ENCODE measurements at regions not wholly inside any gene's neighbourhood (a gene's known extent, or its start where the extent isn't known, plus 50 kb on each side); places are given as distances from the start of the nearest gene placed in this dataset.

- peaks cover 7% of the 10 kb centered on the region for H3K4me1 ChIP-seq (ENCODE audit: control insufficient read depth, insufficient read depth, low read length)
- H3K36me3 ChIP-seq (ENCODE audit: control insufficient read depth, insufficient read depth, low read length) = no peaks in the 10 kb centered on the region
- no peak overlapping the region for H3K4me3 ChIP-seq (ENCODE audit: low read depth, low read length)
- H3K9ac ChIP-seq (ENCODE audit: low read depth, low read length) = no peak overlapping the region
- H3K9me3 ChIP-seq (ENCODE audit: control insufficient read depth, insufficient read depth, low read length) = no peaks in the 10 kb centered on the region
- no peaks in the 10 kb centered on the region for H3K27me3 ChIP-seq (ENCODE audit: control insufficient read depth, insufficient read depth, low read length)
Observed at GRCh38 chr14:38790916-38791315, 312.1 kb downstream of the SEC23A start.

GRCh38 chr14:38789805-38790204, 313.2 kb downstream of the SEC23A start:
- H3K9ac ChIP-seq (ENCODE audit: low read depth, low read length) = no peak overlapping the region
- H3K36me3 ChIP-seq (ENCODE audit: control insufficient read depth, insufficient read depth, low read length) = no peaks in the 10 kb centered on the region
- no peaks in the 10 kb centered on the region for H3K27me3 ChIP-seq (ENCODE audit: control insufficient read depth, insufficient read depth, low read length)
- no peak overlapping the region for H3K4me3 ChIP-seq (ENCODE audit: low read depth, low read length)
- H3K9me3 ChIP-seq (ENCODE audit: control insufficient read depth, insufficient read depth, low read length) = no peaks in the 10 kb centered on the region
- peaks cover 7% of the 10 kb centered on the region for H3K4me1 ChIP-seq (ENCODE audit: control insufficient read depth, insufficient read depth, low read length)

- no peaks in the 10 kb centered on the region for H3K36me3 ChIP-seq (ENCODE audit: control insufficient read depth, insufficient read depth, low read length)
- no peak overlapping the region for H3K9ac ChIP-seq (ENCODE audit: low read depth, low read length)
- H3K4me1 ChIP-seq (ENCODE audit: control insufficient read depth, insufficient read depth, low read length) = peaks cover 7% of the 10 kb centered on the region
- H3K27me3 ChIP-seq (ENCODE audit: control insufficient read depth, insufficient read depth, low read length) = no peaks in the 10 kb centered on the region
- H3K9me3 ChIP-seq (ENCODE audit: control insufficient read depth, insufficient read depth, low read length) = no peaks in the 10 kb centered on the region
- H3K4me3 ChIP-seq (ENCODE audit: low read depth, low read length) = no peak overlapping the region
Observed at GRCh38 chr14:38788060-38788459, 315.0 kb downstream of the SEC23A start.

- H3K9ac ChIP-seq (ENCODE audit: low read depth, low read length) = no peak overlapping the region
- peaks cover 3% of the 10 kb centered on the region for H3K4me1 ChIP-seq (ENCODE audit: control insufficient read depth, insufficient read depth, low read length)
- H3K4me3 ChIP-seq (ENCODE audit: low read depth, low read length) = no peak overlapping the region
- H3K9me3 ChIP-seq (ENCODE audit: control insufficient read depth, insufficient read depth, low read length) = no peaks in the 10 kb centered on the region
- no peaks in the 10 kb centered on the region for H3K36me3 ChIP-seq (ENCODE audit: control insufficient read depth, insufficient read depth, low read length)
- no peaks in the 10 kb centered on the region for H3K27me3 ChIP-seq (ENCODE audit: control insufficient read depth, insufficient read depth, low read length)
Observed at GRCh38 chr14:38786921-38787320, 316.1 kb downstream of the SEC23A start.

GRCh38 chr14:38777401-38777800, 325.6 kb downstream of the SEC23A start:
- Histone ChIP-seq H3K9ac (ENCODE audit: low read depth, low read length) (no peak overlapping the region), H3K36me3 (ENCODE audit: control insufficient read depth, insufficient read depth, low read length) (no peaks in the 10 kb centered on the region), H3K4me3 (ENCODE audit: low read depth, low read length) (no peak overlapping the region), H3K9me3 (ENCODE audit: control insufficient read depth, insufficient read depth, low read length) (no peaks in the 10 kb centered on the region), H3K4me1 (ENCODE audit: control insufficient read depth, insufficient read depth, low read length) (no peaks in the 10 kb centered on the region), H3K27me3 (ENCODE audit: control insufficient read depth, insufficient read depth, low read length) (no peaks in the 10 kb centered on the region)

GRCh38 chr14:38775986-38776385, 327.0 kb downstream of the SEC23A start:
- no peaks in the 10 kb centered on the region for H3K9me3 ChIP-seq (ENCODE audit: control insufficient read depth, insufficient read depth, low read length)
- no peak overlapping the region for H3K4me3 ChIP-seq (ENCODE audit: low read depth, low read length)
- H3K9ac ChIP-seq (ENCODE audit: low read depth, low read length) = no peak overlapping the region
- H3K36me3 ChIP-seq (ENCODE audit: control insufficient read depth, insufficient read depth, low read length) = no peaks in the 10 kb centered on the region
- H3K27me3 ChIP-seq (ENCODE audit: control insufficient read depth, insufficient read depth, low read length) = no peaks in the 10 kb centered on the region
- no peaks in the 10 kb centered on the region for H3K4me1 ChIP-seq (ENCODE audit: control insufficient read depth, insufficient read depth, low read length)

GRCh38 chr14:38774162-38774561, 328.9 kb downstream of the SEC23A start:
- no peaks in the 10 kb centered on the region for H3K27me3 ChIP-seq (ENCODE audit: control insufficient read depth, insufficient read depth, low read length)
- no peak overlapping the region for H3K4me3 ChIP-seq (ENCODE audit: low read depth, low read length)
- no peaks in the 10 kb centered on the region for H3K9me3 ChIP-seq (ENCODE audit: control insufficient read depth, insufficient read depth, low read length)
- no peaks in the 10 kb centered on the region for H3K36me3 ChIP-seq (ENCODE audit: control insufficient read depth, insufficient read depth, low read length)
- no peak overlapping the region for H3K9ac ChIP-seq (ENCODE audit: low read depth, low read length)
- H3K4me1 ChIP-seq (ENCODE audit: control insufficient read depth, insufficient read depth, low read length) = no peaks in the 10 kb centered on the region

- Histone ChIP-seq H3K27me3 (ENCODE audit: control insufficient read depth, insufficient read depth, low read length) (no peaks in the 10 kb centered on the region), H3K4me3 (ENCODE audit: low read depth, low read length) (no peak overlapping the region), H3K4me1 (ENCODE audit: control insufficient read depth, insufficient read depth, low read length) (no peaks in the 10 kb centered on the region), H3K36me3 (ENCODE audit: control insufficient read depth, insufficient read depth, low read length) (no peaks in the 10 kb centered on the region), H3K9ac (ENCODE audit: low read depth, low read length) (no peak overlapping the region), H3K9me3 (ENCODE audit: control insufficient read depth, insufficient read depth, low read length) (no peaks in the 10 kb centered on the region)
Observed at GRCh38 chr14:38770251-38770650, 332.8 kb downstream of the SEC23A start.

GRCh38 chr14:38762845-38763244, 340.2 kb downstream of the SEC23A start:
- H3K36me3 ChIP-seq (ENCODE audit: control insufficient read depth, insufficient read depth, low read length) = no peaks in the 10 kb centered on the region
- peaks cover 3% of the 10 kb centered on the region for H3K9me3 ChIP-seq (ENCODE audit: control insufficient read depth, insufficient read depth, low read length)
- no peak overlapping the region for H3K4me3 ChIP-seq (ENCODE audit: low read depth, low read length)
- H3K4me1 ChIP-seq (ENCODE audit: control insufficient read depth, insufficient read depth, low read length) = no peaks in the 10 kb centered on the region
- H3K9ac ChIP-seq (ENCODE audit: low read depth, low read length) = no peak overlapping the region
- H3K27me3 ChIP-seq (ENCODE audit: control insufficient read depth, insufficient read depth, low read length) = no peaks in the 10 kb centered on the region

GRCh38 chr14:38762426-38762825, 340.6 kb downstream of the SEC23A start:
- H3K4me3 ChIP-seq (ENCODE audit: low read depth, low read length) = no peak overlapping the region
- H3K9me3 ChIP-seq (ENCODE audit: control insufficient read depth, insufficient read depth, low read length) = peaks cover 3% of the 10 kb centered on the region
- no peaks in the 10 kb centered on the region for H3K27me3 ChIP-seq (ENCODE audit: control insufficient read depth, insufficient read depth, low read length)
- H3K36me3 ChIP-seq (ENCODE audit: control insufficient read depth, insufficient read depth, low read length) = no peaks in the 10 kb centered on the region
- H3K4me1 ChIP-seq (ENCODE audit: control insufficient read depth, insufficient read depth, low read length) = no peaks in the 10 kb centered on the region
- no peak overlapping the region for H3K9ac ChIP-seq (ENCODE audit: low read depth, low read length)

GRCh38 chr14:38761033-38761432, 342.0 kb downstream of the SEC23A start:
- Histone ChIP-seq H3K36me3 (ENCODE audit: control insufficient read depth, insufficient read depth, low read length) (no peaks in the 10 kb centered on the region), H3K27me3 (ENCODE audit: control insufficient read depth, insufficient read depth, low read length) (no peaks in the 10 kb centered on the region), H3K9me3 (ENCODE audit: control insufficient read depth, insufficient read depth, low read length) (peaks cover 3% of the 10 kb centered on the region), H3K4me3 (ENCODE audit: low read depth, low read length) (no peak overlapping the region), H3K9ac (ENCODE audit: low read depth, low read length) (no peak overlapping the region), H3K4me1 (ENCODE audit: control insufficient read depth, insufficient read depth, low read length) (no peaks in the 10 kb centered on the region)

GRCh38 chr14:38758661-38759060, 344.4 kb downstream of the SEC23A start:
- no peak overlapping the region for H3K9ac ChIP-seq (ENCODE audit: low read depth, low read length)
- H3K9me3 ChIP-seq (ENCODE audit: control insufficient read depth, insufficient read depth, low read length) = no peaks in the 10 kb centered on the region
- no peak overlapping the region for H3K4me3 ChIP-seq (ENCODE audit: low read depth, low read length)
- no peaks in the 10 kb centered on the region for H3K27me3 ChIP-seq (ENCODE audit: control insufficient read depth, insufficient read depth, low read length)
- H3K36me3 ChIP-seq (ENCODE audit: control insufficient read depth, insufficient read depth, low read length) = no peaks in the 10 kb centered on the region
- H3K4me1 ChIP-seq (ENCODE audit: control insufficient read depth, insufficient read depth, low read length) = no peaks in the 10 kb centered on the region

GRCh38 chr14:38755036-38755435, 348.0 kb downstream of the SEC23A start:
- Histone ChIP-seq H3K9ac (ENCODE audit: low read depth, low read length) (no peak overlapping the region), H3K9me3 (ENCODE audit: control insufficient read depth, insufficient read depth, low read length) (no peaks in the 10 kb centered on the region), H3K4me3 (ENCODE audit: low read depth, low read length) (no peak overlapping the region), H3K27me3 (ENCODE audit: control insufficient read depth, insufficient read depth, low read length) (no peaks in the 10 kb centered on the region), H3K4me1 (ENCODE audit: control insufficient read depth, insufficient read depth, low read length) (no peaks in the 10 kb centered on the region), H3K36me3 (ENCODE audit: control insufficient read depth, insufficient read depth, low read length) (no peaks in the 10 kb centered on the region)

Data from iPS-15b (cell line).